ENCODE measurements at regions not wholly inside any gene's neighbourhood (a gene's known extent, or its start where the extent isn't known, plus 50 kb on each side); places are given as distances from the start of the nearest gene placed in this dataset.
A peak's percentile ranks its signal among the peaks of the same experiment; 100 is the strongest.
"Not testable (repeated sequence)": the region's sequence is repeated elsewhere in the genome, so short reads cannot be mapped to it uniquely, and the experiment has no call there.

DNA sequence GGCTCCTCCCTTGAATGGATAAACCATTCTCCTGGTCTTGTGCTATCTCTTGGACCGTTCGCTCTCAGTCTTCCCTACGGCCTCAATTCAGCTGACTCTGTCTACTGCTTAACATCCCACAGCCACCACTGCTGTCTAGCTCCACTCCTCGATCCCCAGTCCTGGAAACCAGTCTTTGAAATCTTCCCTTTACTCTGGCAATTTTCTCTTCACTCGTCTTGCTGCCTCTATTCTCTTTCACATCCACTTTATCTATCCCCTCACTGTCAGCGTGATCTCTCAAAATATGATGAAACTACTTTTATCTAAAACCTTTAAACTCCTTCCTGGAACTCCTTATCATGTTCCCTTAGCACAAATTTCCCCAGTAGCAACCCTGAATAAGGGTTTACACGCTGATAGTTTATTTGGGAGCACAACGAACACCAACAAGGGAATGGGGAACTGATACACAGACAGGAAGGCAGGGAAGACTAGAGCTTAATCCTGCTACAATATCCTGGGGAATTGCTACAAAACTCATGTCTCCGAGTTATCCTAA, 131.6 kb upstream of the SAMSN1 start:
- no peak for DNase-seq

DNA sequence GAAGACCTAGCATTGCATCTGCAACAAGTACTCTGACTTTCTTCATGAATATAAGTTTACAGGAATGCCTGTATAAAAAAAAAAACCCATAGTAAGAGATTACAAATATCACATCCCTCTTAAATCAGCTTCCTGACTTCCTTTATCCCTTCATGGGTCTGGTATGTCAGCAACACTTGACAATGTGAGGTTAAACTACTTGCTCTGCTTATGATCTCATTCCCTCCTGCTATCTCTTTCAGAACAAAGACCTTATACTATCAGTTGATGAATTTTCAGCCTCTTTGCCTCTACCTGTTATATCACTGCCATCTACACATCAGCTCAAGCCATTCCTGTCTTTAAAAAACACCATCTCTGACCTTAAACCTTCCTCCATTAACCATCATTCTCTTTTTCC, 130.9 kb upstream of the SAMSN1 start:
- DNase-seq = no peak

DNA sequence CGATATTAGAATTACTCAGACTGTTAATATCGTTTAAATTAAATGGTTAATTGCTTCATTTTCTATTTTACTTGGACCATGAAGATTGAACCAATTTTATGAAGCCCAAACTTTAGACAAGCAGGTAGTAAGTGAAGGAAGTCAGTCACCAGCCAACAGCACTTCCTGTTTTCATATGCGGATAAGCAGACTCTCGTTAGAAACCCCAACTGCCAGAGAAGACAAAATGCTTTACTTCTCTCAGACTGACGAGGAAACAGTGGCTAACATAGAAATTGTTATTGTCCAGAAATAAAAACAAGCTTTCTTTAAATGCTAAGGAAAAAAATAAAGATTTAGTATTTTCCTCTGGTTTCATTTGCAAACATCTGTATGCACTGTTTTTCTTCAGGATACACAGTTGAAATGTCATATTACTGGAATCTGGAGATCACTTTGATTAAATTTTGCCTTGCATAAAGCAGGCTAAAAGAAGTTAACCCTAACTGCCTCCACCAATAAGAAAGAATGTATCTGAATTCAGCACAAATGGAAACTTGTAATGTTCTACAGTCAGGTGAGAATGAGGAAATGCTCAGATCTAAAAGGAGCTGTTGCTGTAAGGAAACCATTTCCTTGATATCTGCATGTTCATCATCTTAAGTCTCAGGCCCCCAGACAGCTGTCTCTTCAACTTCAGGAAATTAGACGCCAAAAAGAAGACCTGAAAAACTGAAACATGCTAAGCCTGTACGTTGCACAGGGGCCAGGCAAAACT, 129.8 kb upstream of the SAMSN1 start:
- DNase-seq = no peak

DNA sequence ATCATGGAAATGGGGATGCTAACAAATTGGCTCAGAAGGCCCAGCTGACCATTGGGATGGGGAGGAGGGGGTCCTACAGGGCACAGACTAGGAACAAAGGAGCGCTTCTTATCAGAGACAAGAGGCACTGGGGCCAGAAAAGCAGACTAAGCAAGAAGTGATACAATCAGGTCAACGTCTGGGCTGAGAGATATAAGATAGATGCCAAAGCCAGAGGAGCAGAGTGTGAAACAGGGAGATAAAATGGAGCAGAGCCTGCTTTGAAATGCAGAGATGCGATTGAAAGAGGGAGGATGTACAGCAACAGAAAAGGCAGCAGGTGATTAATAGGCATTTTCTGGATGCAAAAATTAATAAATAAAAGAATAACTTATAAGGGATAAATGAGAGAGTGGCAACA, 127.5 kb upstream of the SAMSN1 start:
- no peak for DNase-seq

DNA sequence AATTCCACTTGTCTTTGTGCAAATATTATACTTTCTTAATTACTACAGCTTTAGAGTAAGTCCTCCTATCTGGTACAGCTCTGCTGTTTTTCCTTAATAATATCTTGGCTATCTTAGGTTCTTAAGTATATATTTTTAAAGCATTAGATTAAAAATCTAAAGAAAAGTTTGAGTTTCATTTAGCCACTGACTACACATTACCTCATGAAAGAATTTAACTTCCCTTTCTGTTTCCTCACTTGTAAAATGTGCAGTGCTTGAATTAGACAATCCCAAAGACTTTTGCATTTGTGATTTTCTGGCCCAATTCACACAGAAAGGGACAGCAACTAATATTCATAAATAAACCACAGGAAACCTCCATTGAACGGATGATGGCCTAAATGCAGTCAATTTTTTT, 126.4 kb upstream of the SAMSN1 start:
- no peak for DNase-seq

DNA sequence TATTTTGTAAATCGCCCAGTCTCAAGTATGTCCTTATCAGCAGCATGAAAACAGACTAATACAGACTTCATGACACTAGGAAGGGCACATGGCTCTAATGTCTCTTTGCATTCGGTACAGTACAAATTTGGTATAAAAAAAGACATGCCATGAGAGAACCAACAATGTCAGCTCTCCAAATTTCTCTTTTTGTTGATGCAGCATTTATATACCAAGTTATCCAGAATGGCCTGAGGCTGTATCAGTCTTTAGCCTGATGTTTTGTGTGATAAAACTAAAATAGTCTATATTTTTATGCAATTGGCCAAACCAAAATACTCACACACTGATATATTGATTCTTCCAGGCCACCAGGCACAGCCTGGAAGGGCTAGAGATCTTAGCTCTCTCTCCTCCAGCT, 124.3 kb upstream of the SAMSN1 start:
- no peak for DNase-seq

DNA sequence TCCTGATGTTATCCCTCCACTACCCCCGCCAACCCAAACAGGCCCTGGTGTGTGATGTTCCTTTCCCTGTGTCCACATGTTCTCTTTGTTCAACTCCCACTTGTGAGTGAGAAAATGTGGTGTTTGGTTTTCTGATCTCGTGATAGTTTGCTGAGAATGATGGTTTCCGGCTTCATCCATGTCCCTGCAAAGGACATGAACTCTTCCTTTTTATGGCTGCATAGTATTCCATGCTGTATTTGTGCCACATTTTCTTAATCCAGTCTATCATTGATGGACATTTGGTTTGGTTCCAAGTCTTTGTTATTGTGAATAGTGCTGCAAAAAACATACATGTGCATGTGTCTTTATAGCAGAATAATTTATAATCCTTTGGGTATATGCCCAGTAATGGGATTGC, 123.0 kb upstream of the SAMSN1 start:
- not testable (repeated sequence) for DNase-seq

DNA sequence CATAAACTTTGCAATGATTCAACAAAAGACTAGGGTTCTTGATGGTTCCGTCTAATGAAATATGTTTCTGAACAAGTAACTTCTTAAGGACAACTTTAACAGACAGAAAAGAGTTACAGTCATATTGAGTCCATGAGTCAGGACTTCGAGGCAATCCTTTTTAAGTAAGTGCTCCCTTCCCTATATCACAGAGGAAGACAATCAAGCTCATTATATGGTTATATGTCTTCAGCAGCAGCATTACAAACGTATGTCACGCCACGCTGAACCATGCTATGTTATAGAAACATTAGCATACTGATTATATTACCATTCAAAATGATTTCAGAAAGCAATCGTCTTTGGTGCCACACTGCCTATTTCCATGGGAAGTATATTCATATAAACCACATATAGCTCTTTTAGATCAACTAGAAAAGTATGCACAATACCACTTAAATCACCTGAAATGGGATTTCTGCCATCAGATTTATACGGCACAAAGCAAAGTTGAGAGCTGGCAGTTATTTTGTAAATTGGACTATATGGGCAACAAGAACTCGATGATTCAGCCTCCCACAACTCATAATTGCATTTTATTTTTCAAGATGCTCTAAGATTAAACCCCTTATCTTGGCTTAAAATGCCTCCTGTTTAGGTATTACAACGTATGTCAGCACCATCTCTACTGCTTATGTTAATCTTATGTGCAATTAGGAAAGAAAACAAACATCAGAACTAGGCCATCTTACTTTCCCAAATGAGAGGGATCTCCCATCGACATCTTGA, 111.3 kb upstream of the SAMSN1 start:
- no peak for DNase-seq

DNA sequence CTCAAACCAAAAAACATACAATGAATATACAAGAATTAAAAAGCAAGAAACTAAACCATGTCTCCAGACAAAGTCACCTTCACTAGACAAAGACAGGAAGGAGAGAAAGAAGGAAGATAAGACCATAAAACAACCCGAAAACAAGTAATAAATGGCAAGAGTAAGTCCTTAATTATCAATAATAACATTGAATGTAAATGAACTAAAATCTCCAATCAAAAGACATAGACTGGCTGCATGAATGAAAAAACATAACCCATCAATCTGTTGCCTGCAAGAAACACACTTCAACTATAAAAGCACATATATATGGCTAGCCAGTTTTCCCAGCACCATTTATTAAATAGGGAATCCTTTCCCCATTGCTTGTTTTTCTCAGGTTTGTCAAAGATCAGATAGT, 100.8 kb upstream of the SAMSN1 start:
- no peak for DNase-seq

DNA sequence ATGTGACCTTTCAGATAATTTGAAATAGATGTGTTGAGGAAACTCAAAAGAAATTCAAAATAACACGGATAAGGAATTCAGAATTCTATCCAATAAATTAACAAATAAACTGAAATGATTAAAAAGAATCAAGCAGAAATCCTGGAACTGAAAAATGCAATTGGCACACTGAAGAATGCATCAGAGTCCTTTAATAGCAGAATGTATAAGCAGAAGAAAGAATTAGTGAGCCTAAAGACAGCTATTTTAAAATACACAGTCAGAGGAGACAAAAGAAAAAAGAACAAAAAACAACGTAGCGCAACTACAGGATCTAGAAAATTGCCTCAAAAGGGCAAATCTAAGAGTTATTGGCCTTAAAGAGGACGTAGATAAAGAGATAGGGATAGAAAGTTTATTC, 99.6 kb upstream of the SAMSN1 start:
- no peak for DNase-seq

DNA sequence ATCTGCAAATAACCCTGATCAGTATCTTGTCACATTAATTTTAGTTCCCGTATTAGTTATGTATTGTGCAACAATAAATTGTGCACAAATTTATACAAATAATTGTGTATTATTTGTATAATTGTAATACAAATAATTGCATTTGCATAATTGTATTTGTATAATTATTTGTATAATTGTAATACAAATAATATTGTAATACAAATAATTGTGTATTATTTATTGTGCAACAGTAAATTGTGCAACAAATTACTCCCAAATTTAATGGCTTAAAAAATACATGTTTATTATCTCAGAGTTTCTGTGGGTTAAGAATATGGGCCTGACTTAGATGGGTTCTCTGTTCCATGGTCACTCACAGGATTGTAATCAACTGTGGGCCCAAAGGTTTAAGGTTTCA, 86.2 kb upstream of the SAMSN1 start:
- DNase-seq = no peak

DNA sequence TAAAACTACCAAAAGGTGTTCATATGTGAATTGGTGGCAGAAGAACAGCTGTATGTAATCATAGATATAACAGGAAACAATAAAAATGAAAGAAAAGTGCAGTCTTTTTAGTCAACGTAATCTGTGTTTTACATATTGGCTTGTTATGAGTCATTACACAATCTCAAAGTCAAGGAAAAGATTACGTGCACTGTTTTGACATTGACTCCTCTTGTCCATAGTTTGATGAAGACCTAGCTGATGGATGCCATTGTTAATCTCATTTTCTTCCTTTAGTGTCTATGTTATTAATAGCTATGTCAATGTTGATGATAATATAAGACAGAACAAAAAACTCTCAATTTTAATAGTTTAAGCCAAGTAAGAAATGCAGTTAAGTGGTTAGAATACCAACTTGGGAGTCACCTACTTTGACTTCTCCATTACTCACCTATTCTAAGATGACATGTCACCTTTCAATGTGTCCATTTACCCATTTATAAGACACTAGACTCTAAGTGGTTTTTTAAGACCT, 84.5 kb upstream of the SAMSN1 start:
- DNase-seq = no peak

DNA sequence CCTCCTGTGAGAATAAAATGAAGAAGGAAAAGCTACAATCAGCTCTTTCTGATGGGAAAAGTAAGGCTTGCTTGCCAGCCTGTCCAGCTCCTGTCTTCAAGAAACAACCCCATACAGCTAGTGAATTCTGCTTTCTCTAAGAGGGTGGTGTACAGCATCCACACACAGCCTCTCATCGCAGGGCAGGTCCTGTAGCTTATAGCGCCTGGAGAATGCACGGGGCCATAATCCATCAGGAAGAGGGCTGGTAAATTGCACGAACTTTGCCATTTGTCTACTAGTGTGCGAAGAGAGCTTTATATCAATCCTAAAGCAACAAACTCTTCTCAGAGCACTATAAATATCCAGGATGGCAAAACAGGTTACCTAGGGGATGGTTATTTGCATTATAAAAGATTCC, 83.3 kb upstream of the SAMSN1 start:
- no peak for DNase-seq

DNA sequence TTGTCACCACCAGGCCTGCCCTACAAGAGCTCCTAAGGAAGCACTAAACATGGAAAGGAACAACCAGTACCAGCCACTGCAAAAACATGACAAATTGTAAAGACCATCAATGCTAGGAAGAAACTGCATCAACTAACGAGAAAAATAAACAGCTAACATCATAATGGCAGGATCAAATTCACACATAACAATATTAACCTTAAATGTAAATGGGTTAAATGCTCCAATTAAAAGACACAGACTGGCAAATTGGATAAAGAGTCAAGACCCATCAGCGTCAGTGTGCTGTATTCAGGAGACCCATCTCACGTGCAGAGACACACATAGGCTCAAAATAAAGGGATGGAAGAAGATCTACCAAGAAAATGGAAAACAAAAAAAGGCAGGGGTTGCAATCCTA, 77.0 kb upstream of the SAMSN1 start:
- DNase-seq = not testable (repeated sequence)

DNA sequence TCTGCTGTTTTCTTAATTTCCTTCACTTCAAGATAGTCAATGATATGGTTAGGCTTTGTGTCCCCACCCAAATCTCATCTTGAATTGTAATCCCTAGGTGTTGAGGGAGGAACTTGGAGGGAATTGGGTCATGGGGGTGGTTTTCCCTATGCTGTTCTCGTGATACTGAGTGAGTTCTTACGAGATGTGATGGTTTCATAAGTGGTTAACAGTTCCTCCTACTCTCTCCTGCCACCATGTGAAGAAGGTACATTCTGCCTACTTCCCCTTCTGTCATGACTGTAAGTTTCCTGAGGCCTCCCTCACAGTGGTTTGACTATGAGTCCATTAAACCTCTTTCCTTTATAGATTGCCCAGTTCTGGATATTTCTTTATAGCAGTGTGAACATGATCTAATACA, 74.0 kb upstream of the SAMSN1 start:
- DNase-seq = no peak

DNA sequence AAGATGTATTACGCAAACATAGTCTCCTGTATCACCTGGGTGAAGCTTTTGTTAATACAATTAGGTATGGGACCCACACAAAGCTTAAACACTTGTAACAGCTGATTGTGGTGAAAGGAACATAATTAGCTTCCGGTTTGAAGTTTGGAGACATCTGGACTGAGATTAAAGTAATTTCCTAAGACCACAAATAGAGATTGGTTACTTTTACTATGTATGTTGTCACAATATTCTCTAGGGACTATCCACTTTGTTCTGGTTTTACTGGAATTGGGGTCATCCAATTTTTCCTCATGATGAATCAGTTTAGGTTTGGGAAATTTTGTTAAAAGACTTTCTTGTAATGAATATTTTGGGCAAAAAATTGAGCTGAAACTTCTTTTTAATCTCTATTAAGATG, 71.8 kb upstream of the SAMSN1 start:
- DNase-seq = no peak

DNA sequence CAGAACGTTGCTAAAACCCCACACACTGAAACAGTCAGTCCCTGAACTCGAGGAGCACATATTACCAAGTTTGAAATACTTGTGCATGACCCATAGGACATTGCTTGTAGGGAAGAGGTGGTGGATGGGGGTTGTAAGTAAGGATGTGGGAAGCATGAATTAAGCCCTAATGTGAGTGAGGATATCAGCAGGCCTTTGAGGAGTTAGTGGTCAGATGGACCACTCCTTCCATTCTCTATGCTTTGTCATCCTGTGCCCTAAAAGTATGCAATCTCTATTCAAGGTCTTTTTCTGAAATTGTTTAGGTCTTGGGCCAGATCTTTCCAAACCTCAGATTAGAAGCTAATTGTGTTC, 70.9 kb upstream of the SAMSN1 start:
- no peak for DNase-seq

DNA sequence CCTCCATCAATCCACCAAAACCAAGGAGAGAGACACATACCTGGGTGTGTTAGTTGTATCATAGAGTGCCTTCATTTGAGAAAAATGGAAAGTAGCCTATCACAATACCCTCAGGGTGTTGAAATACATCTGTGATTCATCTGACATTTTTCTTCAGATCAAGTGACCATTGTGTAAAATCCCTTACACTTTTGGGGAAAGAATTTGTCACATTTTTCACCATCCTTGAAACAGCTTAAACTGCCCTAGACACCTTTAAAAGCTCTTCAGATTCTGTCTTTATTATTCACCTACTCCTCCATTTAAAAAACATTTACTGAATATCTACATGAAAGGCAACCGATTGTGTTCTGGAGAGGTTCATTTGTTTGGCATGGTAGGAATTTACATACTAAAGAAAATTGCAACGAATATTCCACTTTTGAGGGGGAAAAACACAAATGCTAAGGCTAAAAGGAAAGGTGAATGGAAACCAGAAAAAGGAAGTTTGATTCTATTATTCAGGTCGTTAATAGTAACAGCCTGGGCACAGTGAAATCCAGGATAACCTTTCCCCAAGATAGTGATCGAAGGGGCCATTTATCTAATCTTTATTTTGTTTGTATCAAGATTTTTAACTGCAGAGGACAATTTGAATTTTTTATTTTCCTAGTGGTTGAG, 70.4 kb upstream of the SAMSN1 start:
- no peak for DNase-seq

DNA sequence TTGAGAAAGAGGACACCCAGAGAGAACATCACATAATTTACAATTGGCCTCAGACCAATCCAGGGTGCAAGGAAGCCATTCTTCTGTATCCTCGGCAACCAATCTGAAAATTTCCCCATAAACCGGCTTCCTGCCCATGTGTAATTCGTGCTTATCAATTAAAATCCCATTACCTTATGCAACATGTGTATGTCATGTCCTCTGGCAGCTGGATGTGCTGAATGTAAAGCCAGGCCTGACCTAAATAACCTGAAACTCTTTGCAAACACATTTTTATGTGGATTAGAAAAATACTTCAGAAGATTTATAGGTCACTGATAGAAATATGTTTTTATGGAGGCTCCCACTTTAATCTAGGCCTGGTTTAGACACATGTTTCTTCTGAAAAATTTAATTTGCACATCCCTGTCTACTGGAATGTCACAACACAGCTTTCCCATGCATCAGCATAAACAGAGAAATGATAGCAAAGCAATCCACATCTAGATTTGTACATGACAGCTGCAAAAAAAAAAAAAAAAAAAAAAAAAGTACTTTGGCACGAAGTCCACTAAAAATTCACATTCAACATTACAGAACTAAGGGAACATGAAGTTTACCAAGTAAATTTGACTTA, 69.4 kb upstream of the SAMSN1 start:
- peak; percentile 19 for DNase-seq

DNA sequence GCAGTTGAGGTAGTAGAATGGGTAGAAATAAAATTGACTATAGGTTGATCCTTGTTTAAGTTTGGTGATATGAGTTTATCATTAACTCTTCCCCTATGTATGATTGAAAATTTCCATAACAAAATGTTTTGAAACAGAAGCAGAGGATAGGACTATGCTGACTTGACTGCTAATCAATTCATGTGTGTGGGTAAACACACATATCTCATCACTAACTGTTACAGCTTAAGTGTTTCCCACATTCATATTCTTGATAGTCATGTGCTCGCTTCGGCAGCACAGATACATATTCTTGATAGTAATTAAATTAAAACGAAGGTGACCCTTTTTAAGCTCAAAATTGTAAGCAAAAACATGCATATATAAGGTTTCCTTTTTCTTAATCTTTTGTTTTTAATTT, 68.2 kb upstream of the SAMSN1 start:
- DNase-seq = no peak

DNA sequence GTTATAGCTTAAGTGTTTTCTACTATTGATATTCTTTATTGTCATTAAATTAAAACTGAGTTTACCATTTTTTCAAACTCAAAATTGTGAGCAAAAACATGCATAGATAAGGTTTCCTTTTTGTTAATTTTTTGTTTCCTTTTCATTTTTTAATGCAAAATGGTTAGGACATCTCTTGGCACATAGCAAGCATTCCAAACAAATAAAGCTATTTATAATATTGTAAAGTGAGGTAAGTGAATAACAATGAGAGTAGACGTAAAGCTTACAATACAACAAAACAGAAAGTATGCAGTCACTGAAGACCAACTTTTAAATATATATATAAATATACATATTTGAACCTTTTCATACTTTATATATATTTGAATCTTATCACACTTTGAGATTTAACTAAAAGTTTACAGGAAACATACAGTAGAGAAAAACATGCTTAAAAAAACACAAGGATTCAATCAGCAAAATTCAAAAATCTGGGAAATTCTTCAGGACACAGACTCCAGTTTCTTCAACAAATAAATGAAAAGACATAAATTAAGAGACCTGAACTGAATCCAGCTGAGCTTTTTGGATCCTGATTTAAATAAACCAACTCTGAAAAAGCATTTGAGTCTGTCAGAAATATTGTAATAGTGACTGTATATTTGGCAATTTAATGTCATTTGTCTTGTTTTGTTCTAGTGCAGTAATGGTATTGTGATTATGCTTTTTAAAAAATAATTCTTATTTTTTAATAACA, 67.5 kb upstream of the SAMSN1 start:
- DNase-seq = no peak

DNA sequence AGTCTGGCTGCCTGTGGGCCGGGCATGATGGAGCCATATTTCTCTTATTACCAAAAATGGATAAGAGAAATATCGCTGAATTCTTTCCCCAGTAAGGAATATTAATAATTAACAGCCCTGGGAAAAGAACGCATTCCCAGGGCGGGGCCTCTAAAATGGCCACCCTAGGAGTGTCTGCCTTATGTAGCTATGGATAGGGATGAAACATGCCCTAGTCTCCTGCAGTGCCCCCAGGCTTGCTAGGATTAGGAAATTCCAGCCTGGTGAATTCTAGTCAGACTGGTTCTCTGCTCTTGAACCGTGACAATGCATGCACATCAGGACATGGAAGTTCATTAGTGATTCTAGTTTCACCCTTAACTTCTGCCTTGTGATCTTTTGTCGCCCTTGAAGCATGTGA, 64.0 kb upstream of the SAMSN1 start:
- DNase-seq = not testable (repeated sequence)

DNA sequence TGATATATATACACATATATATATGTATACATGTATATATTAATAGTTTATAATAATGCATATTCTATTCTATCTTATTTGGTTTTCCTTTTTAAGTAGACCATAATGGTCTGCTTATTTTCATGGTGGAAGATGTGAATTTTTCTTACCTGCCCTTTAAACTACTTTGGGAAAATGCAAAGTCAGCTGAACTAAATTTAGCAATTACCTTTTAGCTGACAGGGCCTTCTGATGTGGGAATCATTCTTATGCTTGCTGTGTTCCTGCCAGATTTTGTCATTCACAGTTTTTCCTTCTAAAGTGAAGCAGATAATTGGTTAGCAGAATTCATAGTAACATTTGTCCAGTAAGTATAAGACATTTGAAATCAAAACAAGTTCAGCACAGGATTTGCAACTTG, 63.2 kb upstream of the SAMSN1 start:
- DNase-seq = no peak
